ENCODE measurements at regions not wholly inside any gene's neighbourhood (a gene's known extent, or its start where the extent isn't known, plus 50 kb on each side); places are given as distances from the start of the nearest gene placed in this dataset.
"Not testable (repeated sequence)": the region's sequence is repeated elsewhere in the genome, so short reads cannot be mapped to it uniquely, and the experiment has no call there.

- no peak for DNase-seq
Measured at GRCh38 chr20:41783423-41784208, 165.4 kb upstream of the CHD6 start.

- no peak for DNase-seq
Measured at GRCh38 chr20:41782730-41783406, 164.7 kb upstream of the CHD6 start.

- DNase-seq: no peak
Measured at GRCh38 chr20:41782255-41782654, 164.1 kb upstream of the CHD6 start.

- DNase-seq: no peak
Measured at GRCh38 chr20:41776421-41776820, 158.2 kb upstream of the CHD6 start.

- DNase-seq: no peak
Measured at GRCh38 chr20:41774291-41774690, 156.1 kb upstream of the CHD6 start.

GRCh38 chr20:41770965-41771364 is 152.8 kb upstream of the CHD6 start:
- DNase-seq: no peak

GRCh38 chr20:41770427-41770826 is 152.2 kb upstream of the CHD6 start:
- DNase-seq: no peak

GRCh38 chr20:41769592-41770018 is 151.4 kb upstream of the CHD6 start:
- DNase-seq: no peak

GRCh38 chr20:41750137-41750536 is 132.0 kb upstream of the CHD6 start:
- DNase-seq: no peak

- DNase-seq: no peak
Measured at GRCh38 chr20:41748756-41749582, 130.8 kb upstream of the CHD6 start.

GRCh38 chr20:41748051-41748450 is 129.9 kb upstream of the CHD6 start:
- DNase-seq: no peak

- no peak for DNase-seq
Measured at GRCh38 chr20:41747226-41747625, 129.0 kb upstream of the CHD6 start.

- no peak for DNase-seq
Measured at GRCh38 chr20:41746635-41747034, 128.5 kb upstream of the CHD6 start.

GRCh38 chr20:41738604-41739206 is 120.5 kb upstream of the CHD6 start:
- peak; percentile 42 for DNase-seq

GRCh38 chr20:41735949-41736348 is 117.8 kb upstream of the CHD6 start:
- no peak for DNase-seq

GRCh38 chr20:41734506-41734945 is 116.3 kb upstream of the CHD6 start:
- DNase-seq: peak; percentile 22

GRCh38 chr20:41733151-41733550 is 115.0 kb upstream of the CHD6 start:
- DNase-seq: no peak

- DNase-seq: not testable (repeated sequence)
Measured at GRCh38 chr20:41731198-41731597, 113.0 kb upstream of the CHD6 start.

GRCh38 chr20:41727681-41728080 is 109.5 kb upstream of the CHD6 start:
- not testable (repeated sequence) for DNase-seq

GRCh38 chr20:41726727-41727126 is 108.5 kb upstream of the CHD6 start:
- DNase-seq: no peak

GRCh38 chr20:41719151-41719550 is 101.0 kb upstream of the CHD6 start:
- DNase-seq: no peak

GRCh38 chr20:41717483-41717882 is 99.3 kb upstream of the CHD6 start:
- DNase-seq: no peak

- no peak for DNase-seq
Measured at GRCh38 chr20:41716911-41717310, 98.7 kb upstream of the CHD6 start.

Measured in midbrain (tissue), 1 donor.